Neural crest cell (in vitro differentiated cells): ENCODE measurements at regions not wholly inside any gene's neighbourhood (a gene's known extent, or its start where the extent isn't known, plus 50 kb on each side); places are given as distances from the start of the nearest gene placed in this dataset.

Experiments used
- DNase-seq: peaks from one replicate; pipeline ENCODE4 v3.0.0; 2021; ENCODE audit warnings: low read depth, mixed read lengths, low spot score
- H3K27ac Mint-ChIP-seq: one replicate; pipeline ENCODE4 v1.8.0; 2021; ENCODE audit warnings: mild to moderate bottlenecking, mixed read lengths; ENCODE audit not compliant: unreplicated experiment
- H3K27me3 Mint-ChIP-seq: 2 replicates; pipeline ENCODE4 v1.8.0; 2021; ENCODE audit warnings: low read depth, mild to moderate bottlenecking, mixed read lengths
- H3K36me3 Mint-ChIP-seq: 2 replicates; pipeline ENCODE4 v1.8.0; 2021; ENCODE audit warnings: low read depth, mild to moderate bottlenecking, mixed read lengths
- H3K4me1 Mint-ChIP-seq: 2 replicates; pipeline ENCODE4 v1.8.0; 2021; ENCODE audit warnings: mixed read lengths
- H3K4me3 Mint-ChIP-seq: one replicate; pipeline ENCODE4 v1.8.0; 2021; ENCODE audit warnings: mild to moderate bottlenecking, mixed read lengths
- H3K9me3 Mint-ChIP-seq: 2 replicates; pipeline ENCODE4 v1.8.0; 2021; ENCODE audit warnings: mixed read lengths
- CTCF ChIP-seq: fragments of 200-600 bp; sonication (generic); conservative IDR thresholded peaks from 2 replicates; pipeline ENCODE4 v1.5.0; 2021; ENCODE audit warnings: antibody characterized with exemption, mild to moderate bottlenecking

DNA sequence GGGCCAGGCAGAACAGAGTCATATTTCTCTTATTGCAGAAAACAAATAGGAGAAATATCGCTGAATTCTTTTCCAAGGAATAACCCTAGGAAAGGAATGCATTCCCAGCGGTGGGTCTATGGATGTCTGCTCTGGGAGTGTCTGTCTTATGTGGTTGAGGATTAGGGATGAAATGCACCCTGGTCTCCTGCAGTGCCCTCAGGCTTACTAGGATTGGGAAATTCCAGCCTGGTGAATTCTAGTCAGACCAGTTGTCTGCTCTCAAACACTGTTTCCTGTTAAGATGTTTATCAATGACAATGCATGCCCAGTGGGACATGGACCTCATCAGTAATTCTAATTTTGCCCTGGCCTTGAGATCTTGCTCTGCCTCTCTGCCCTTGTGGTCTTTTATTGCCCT is 136.1 kb upstream of the ELAVL2 start:
- Mint-ChIP-seq H3K4me1 (peaks cover 5% of the 10 kb centered on the region), H3K36me3 (peaks cover 11% of the 10 kb centered on the region), H3K27ac (no peak overlapping the region), H3K27me3 (no peaks in the 10 kb centered on the region), H3K9me3 (peaks cover 30% of the 10 kb centered on the region), H3K4me3 (no peak overlapping the region)
- no peak for DNase-seq
- no peak for TF ChIP-seq CTCF

- peaks cover 4% of the 10 kb centered on the region for H3K36me3 Mint-ChIP-seq
- peaks cover 11% of the 10 kb centered on the region for H3K9me3 Mint-ChIP-seq
Observed at GRCh38 chr9:23945897-23946296, 119.9 kb upstream of the ELAVL2 start.

DNA sequence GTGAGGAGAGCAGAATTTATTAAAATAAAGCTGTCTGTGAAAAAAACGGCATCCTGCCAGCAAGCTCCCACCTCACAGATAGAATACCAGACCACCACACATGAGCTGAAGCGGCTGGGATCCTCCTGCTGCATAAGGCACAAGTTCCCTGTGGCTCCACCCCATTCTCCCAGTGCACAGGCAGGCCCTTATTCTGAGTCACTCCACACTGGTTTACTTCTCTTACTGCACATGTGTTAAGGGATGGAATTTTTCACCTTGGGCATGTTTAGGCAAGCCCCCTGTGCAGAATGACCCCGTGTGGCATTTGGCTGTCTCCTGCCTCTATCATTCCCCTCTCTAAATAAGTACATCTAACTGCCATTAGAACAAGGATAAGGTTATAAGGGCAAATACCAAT is 115.0 kb upstream of the ELAVL2 start:
- H3K4me1 Mint-ChIP-seq: no peaks in the 10 kb centered on the region
- H3K9me3 Mint-ChIP-seq: peaks cover 11% of the 10 kb centered on the region
- H3K4me3 Mint-ChIP-seq: no peak overlapping the region
- DNase-seq: no peak
- no peak for TF ChIP-seq CTCF
- no peaks in the 10 kb centered on the region for H3K27me3 Mint-ChIP-seq
- peaks cover 4% of the 10 kb centered on the region for H3K36me3 Mint-ChIP-seq
- H3K27ac Mint-ChIP-seq: no peak overlapping the region

More at GRCh38 chr9:23945897-23946296, 119.9 kb upstream of the ELAVL2 start:
- no peak for DNase-seq
- Mint-ChIP-seq H3K27ac (no peak overlapping the region), H3K4me3 (no peak overlapping the region), H3K27me3 (no peaks in the 10 kb centered on the region), H3K4me1 (no peaks in the 10 kb centered on the region)
- no peak for TF ChIP-seq CTCF

- Mint-ChIP-seq H3K4me1 (peaks cover 8% of the 10 kb centered on the region), H3K36me3 (peaks cover 4% of the 10 kb centered on the region), H3K9me3 (peaks cover 8% of the 10 kb centered on the region), H3K27me3 (no peaks in the 10 kb centered on the region), H3K27ac (no peak overlapping the region), H3K4me3 (no peak overlapping the region)
- TF ChIP-seq CTCF: no peak
- DNase-seq: no peak
Observed at GRCh38 chr9:23938908-23939307, 112.9 kb upstream of the ELAVL2 start.

GRCh38 chr9:23934291-23934906 is 108.4 kb upstream of the ELAVL2 start:
- H3K27ac Mint-ChIP-seq: no peak overlapping the region
- H3K9me3 Mint-ChIP-seq: no peaks in the 10 kb centered on the region
- no peak for TF ChIP-seq CTCF
- H3K27me3 Mint-ChIP-seq: no peaks in the 10 kb centered on the region
- H3K36me3 Mint-ChIP-seq: no peaks in the 10 kb centered on the region
- no peak for DNase-seq
- no peak overlapping the region for H3K4me3 Mint-ChIP-seq
- peaks cover 11% of the 10 kb centered on the region for H3K4me1 Mint-ChIP-seq

GRCh38 chr9:23933348-23933747 is 107.3 kb upstream of the ELAVL2 start:
- DNase-seq: no peak
- Mint-ChIP-seq H3K4me1 (peaks cover 11% of the 10 kb centered on the region), H3K9me3 (no peaks in the 10 kb centered on the region), H3K4me3 (no peak overlapping the region), H3K27me3 (no peaks in the 10 kb centered on the region), H3K27ac (no peak overlapping the region), H3K36me3 (no peaks in the 10 kb centered on the region)
- no peak for TF ChIP-seq CTCF
